ENCODE measurements at regions not wholly inside any gene's neighbourhood (a gene's known extent, or its start where the extent isn't known, plus 50 kb on each side); places are given as distances from the start of the nearest gene placed in this dataset.

- TF ChIP-seq, protein P1, sequence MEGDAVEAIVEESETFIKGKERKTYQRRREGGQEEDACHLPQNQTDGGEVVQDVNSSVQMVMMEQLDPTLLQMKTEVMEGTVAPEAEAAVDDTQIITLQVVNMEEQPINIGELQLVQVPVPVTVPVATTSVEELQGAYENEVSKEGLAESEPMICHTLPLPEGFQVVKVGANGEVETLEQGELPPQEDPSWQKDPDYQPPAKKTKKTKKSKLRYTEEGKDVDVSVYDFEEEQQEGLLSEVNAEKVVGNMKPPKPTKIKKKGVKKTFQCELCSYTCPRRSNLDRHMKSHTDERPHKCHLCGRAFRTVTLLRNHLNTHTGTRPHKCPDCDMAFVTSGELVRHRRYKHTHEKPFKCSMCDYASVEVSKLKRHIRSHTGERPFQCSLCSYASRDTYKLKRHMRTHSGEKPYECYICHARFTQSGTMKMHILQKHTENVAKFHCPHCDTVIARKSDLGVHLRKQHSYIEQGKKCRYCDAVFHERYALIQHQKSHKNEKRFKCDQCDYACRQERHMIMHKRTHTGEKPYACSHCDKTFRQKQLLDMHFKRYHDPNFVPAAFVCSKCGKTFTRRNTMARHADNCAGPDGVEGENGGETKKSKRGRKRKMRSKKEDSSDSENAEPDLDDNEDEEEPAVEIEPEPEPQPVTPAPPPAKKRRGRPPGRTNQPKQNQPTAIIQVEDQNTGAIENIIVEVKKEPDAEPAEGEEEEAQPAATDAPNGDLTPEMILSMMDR (IDR thresholded peaks at IDR 0.05; ENCODE audit: low read depth, low read length, missing control alignments), result no peak
- H3K4me3 ChIP-seq (ENCODE audit: low read depth, low read length), result no peak overlapping the region
- DNase-seq (ENCODE audit: low read depth), result no peak
Observed at GRCh38 chrX:103158317-103158621, 56.6 kb upstream of the BEX4 start.

DNA sequence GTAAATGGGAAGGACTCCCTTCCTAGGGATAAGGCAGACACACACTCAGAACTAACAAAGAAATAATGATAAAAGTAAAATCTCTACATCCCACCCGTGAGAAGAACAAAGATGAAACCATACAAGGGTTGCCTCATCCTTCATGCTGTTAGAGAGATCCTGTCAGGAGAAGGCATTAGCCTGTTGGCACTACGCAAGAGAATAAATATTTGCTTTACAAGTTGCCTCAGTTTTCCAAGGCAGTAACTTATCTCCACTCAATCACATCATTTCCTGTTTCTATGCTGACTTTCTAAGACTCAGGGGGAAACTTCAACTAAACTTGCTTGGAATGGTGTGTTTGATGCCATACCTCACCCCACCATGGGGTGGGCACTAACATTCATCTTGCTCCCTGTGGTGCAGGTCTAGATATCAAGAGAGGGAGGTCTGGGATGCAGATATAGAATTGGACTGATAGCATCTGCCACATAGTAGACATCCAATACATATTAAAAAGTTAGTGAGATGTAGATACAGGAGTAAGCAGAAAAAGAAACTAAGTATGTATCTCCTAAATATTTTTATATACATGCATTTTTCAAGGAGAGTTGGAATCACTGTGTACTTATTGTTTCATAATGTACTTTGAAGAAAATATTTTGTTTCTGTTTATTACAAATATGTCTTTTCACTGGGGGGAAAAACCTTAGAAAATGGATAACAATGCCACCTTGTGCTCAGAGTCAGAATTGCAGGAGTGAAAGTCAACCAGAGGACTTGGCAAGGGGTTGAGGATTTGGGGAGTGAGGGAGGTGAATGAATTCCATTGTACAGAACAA is 57.2 kb upstream of the BEX4 start:
- TF ChIP-seq, protein P1 (IDR thresholded peaks at IDR 0.05; ENCODE audit: low read depth, low read length, missing control alignments), result peak; percentile 55
- DNase-seq (ENCODE audit: low read depth), result no peak
- no peak overlapping the region for H3K4me3 ChIP-seq (ENCODE audit: low read depth, low read length)

DNA sequence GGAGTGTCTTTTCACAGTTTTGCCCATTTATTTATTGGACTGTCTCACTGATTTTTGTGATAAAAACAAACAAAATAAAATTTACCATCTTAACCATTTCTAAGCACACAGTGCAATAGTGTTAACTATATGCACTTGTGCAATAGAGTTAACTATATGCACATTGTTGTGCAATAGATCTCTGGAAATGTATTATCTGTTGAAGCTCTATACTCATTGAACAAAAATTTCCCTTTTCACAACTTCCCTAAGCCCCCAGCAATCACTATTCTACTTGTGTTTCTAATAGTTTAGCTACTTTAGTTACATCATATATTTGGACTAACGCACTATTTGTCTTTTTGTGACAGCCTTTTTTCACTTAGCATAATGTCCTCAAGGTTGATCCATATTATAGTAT is 59.7 kb upstream of the BEX4 start:
- TF ChIP-seq, protein P1 (IDR thresholded peaks at IDR 0.05; ENCODE audit: low read depth, low read length, missing control alignments), result no peak
- no peak overlapping the region for H3K4me3 ChIP-seq (ENCODE audit: low read depth, low read length)
- DNase-seq (ENCODE audit: low read depth), result no peak

DNA sequence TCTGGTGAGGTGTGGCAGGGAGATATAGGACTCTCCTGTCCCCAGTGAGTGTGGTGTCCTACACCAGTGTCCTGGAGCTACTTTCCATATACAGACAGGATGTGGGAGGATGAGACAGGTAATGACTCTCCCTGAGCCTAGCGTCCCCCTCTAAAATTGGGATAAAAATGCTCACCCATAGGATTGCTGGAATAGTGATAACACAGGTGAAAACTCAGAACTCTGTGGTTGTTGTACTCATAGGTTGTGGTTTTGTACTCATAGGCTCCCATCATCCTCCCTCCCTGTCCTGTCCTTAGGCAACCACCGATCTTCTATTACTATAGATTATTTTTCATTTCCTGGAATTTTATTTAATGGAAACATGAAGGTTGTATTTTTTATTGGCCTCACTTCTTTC is 60.7 kb upstream of the NXF3 start:
- TF ChIP-seq, protein P1 (IDR thresholded peaks at IDR 0.05; ENCODE audit: low read depth, low read length, missing control alignments), result no peak
- no peak overlapping the region for H3K4me3 ChIP-seq (ENCODE audit: low read depth, low read length)
- no peak for DNase-seq (ENCODE audit: low read depth)

GRCh38 chrX:103151799-103152198 is 58.9 kb upstream of the NXF3 start:
- no peak for DNase-seq (ENCODE audit: low read depth)
- TF ChIP-seq, protein P1 (IDR thresholded peaks at IDR 0.05; ENCODE audit: low read depth, low read length, missing control alignments), result no peak
- no peak overlapping the region for H3K4me3 ChIP-seq (ENCODE audit: low read depth, low read length)

DNA sequence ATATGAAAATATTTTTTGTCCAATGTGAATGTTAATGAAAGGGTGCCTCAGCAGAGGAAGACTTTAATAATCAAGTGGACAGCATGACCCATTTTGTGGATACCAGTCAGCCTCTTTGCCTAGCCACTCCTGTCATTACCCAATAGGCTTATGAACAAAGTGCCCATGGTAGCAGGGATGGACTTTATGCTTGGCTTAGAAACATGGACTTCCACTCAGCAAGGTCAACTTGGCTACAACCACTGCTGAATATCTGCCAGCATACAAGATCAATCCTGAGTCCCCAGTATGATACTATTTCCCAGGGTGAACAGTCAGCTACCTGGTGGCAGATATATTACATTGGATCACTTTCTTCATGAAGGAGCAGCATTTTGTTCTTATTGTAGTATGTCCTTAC is 56.7 kb upstream of the NXF3 start:
- DNase-seq (ENCODE audit: low read depth), result no peak
- TF ChIP-seq, protein P1 (IDR thresholded peaks at IDR 0.05; ENCODE audit: low read depth, low read length, missing control alignments), result no peak
- H3K4me3 ChIP-seq (ENCODE audit: low read depth, low read length), result no peak overlapping the region

GRCh38 chrX:103148075-103148474 is 55.1 kb upstream of the NXF3 start:
- H3K4me3 ChIP-seq (ENCODE audit: low read depth, low read length), result no peak overlapping the region
- DNase-seq (ENCODE audit: low read depth), result no peak
- TF ChIP-seq, protein P1 (IDR thresholded peaks at IDR 0.05; ENCODE audit: low read depth, low read length, missing control alignments), result no peak
